B cell (primary cell): ENCODE measurements at regions not wholly inside any gene's neighbourhood (a gene's known extent, or its start where the extent isn't known, plus 50 kb on each side); places are given as distances from the start of the nearest gene placed in this dataset.

Experiments
- ATAC-seq: fragments of 200-7000 bp; cut with Tn5 transposase; one replicate; pipeline ENCODE4 v1.10.0; 2021; ENCODE audit warnings: low read depth, mild to moderate bottlenecking, moderate number of reproducible peaks, moderate library complexity
- CTCF ChIA-PET: fragments of 350-600 bp; sonication (Branson Sonifier 250); formaldehyde crosslinking; loops from one replicate; lab custom pipeline; 2021; ENCODE audit warnings: antibody characterized with exemption, inconsistent platforms; lab: Charles Lee
- POLR2A ChIA-PET: fragments of 350-600 bp; sonication (Branson Sonifier 250); formaldehyde crosslinking; loops from one replicate; lab custom pipeline; 2021; ENCODE audit warnings: antibody characterized with exemption; lab: Charles Lee
- DNase-seq: peaks from one replicate; pipeline ENCODE4 v3.0.0; 2013
- H2AFZ ChIP-seq: 2 replicates; pipeline ENCODE4 v1.6.1; 2012; ENCODE audit warnings: mild to moderate bottlenecking, low read depth, low read length; ENCODE audit not compliant: insufficient read depth, poor library complexity, severe bottlenecking
- H3K27ac ChIP-seq, 2 donors: 1 replicate in 1 of 2; 2 replicates in 1 of 2; pipeline ENCODE4 v1.5.1; 2012 to 2013; ENCODE audit warnings: low read length in 2 of 2, mild to moderate bottlenecking in 2 of 2, moderate library complexity in 1 of 2
- H3K27me3 ChIP-seq, 4 experiments: fragments of 200-600 bp in 1 of 4; sonication (generic) in 1 of 4; replicated peaks in 1 of 4; 1 replicate in 2 of 4; 2 replicates in 2 of 4; pipeline versions ENCODE4 v1.6.1 to v1.7.0; 2013 to 2016; ENCODE audit warnings: low read length in 3 of 4, mild to moderate bottlenecking in 2 of 4, mixed read lengths in 1 of 4, moderate library complexity in 1 of 4; ENCODE audit not compliant: insufficient read depth in 4 of 4, control insufficient read depth in 3 of 4; ENCODE audit errors: control extremely low read depth in 1 of 4
- H3K36me3 ChIP-seq, 2 experiments: replicated peaks in 1 of 2; 1 replicate in 1 of 2; 2 replicates in 1 of 2; pipeline versions ENCODE4 v1.6.1 to v1.7.1; 2013; ENCODE audit warnings: low read length in 1 of 2; ENCODE audit not compliant: insufficient read depth in 2 of 2, control insufficient read depth in 1 of 2; ENCODE audit errors: control extremely low read depth in 1 of 2, extremely low read depth in 1 of 2
- H3K4me1 ChIP-seq, 2 donors: fragments of 200-600 bp in 1 of 2; sonication (generic) in 1 of 2; 1 replicate in 1 of 2; 2 replicates in 1 of 2; pipeline versions ENCODE4 v1.5.1 to v1.6.1; 2013 to 2017; ENCODE audit warnings: low read length in 2 of 2; ENCODE audit not compliant: control insufficient read depth in 2 of 2, insufficient read depth in 2 of 2
- H3K4me2 ChIP-seq: replicated peaks from 2 replicates; pipeline ENCODE3; 2012; ENCODE audit warnings: mild to moderate bottlenecking, low read depth, low read length; ENCODE audit not compliant: poor library complexity, severe bottlenecking
- H3K4me3 ChIP-seq, 5 experiments: fragments of 200-600 bp in 1 of 5; sonication (generic) in 1 of 5; 1 replicate in 3 of 5; 2 replicates in 2 of 5; pipeline versions ENCODE4 v1.5.1 to v1.7.0; 2011 to 2016; ENCODE audit warnings: low read length in 4 of 5, mild to moderate bottlenecking in 4 of 5, low read depth in 2 of 5, control low read depth in 1 of 5, moderate library complexity in 1 of 5; ENCODE audit not compliant: insufficient read depth in 1 of 5; ENCODE audit errors: control extremely low read depth in 1 of 5, extremely low read depth in 1 of 5
- H3K79me2 ChIP-seq: fragments of 200-600 bp; sonication (generic); one replicate; pipeline ENCODE4 v1.6.0; 2016; ENCODE audit warnings: low read length; ENCODE audit not compliant: control insufficient read depth, insufficient read depth
- H3K9ac ChIP-seq: fragments of 200-600 bp; sonication (generic); 2 replicates; pipeline ENCODE4 v1.6.1; 2017; ENCODE audit warnings: mild to moderate bottlenecking, low read length, moderate library complexity
- H3K9me3 ChIP-seq, 3 donors: one replicate each; pipeline versions ENCODE4 v1.6.1 to v1.7.1; 2013; ENCODE audit warnings: low read length in 2 of 3; ENCODE audit not compliant: control insufficient read depth in 2 of 3, insufficient read depth in 1 of 3; ENCODE audit errors: control extremely low read depth in 1 of 3
- H4K20me1 ChIP-seq: 2 replicates; pipeline ENCODE4 v1.6.0; 2012; ENCODE audit warnings: mild to moderate bottlenecking, low read length; ENCODE audit not compliant: insufficient read depth, control insufficient read depth, poor library complexity, severe bottlenecking
- H3K27ac Mint-ChIP-seq: one replicate; pipeline ENCODE4 v1.8.0; 2021; ENCODE audit warnings: mixed read lengths
- H3K27me3 Mint-ChIP-seq: one replicate; pipeline ENCODE4 v1.8.0; 2021; ENCODE audit warnings: mixed read lengths
- H3K4me1 Mint-ChIP-seq: one replicate; pipeline ENCODE4 v1.8.0; 2021; ENCODE audit warnings: mixed read lengths
- H3K4me3 Mint-ChIP-seq: one replicate; pipeline ENCODE4 v1.8.0; 2021; ENCODE audit warnings: mixed read lengths
- H3K9me3 Mint-ChIP-seq: one replicate; pipeline ENCODE4 v1.8.0; 2022; ENCODE audit warnings: mixed read lengths; ENCODE audit not compliant: insufficient read depth
- CTCF ChIP-seq: fragments of 200-600 bp; IDR thresholded peaks from one replicate; pipeline ENCODE4 v1.8.0; 2022; ENCODE audit warnings: antibody characterized with exemption, mild to moderate bottlenecking
- EZH2 ChIP-seq: IDR thresholded peaks from 2 replicates; pipeline ENCODE4 v1.6.1; 2012; ENCODE audit warnings: borderline replicate concordance, low read depth, mild to moderate bottlenecking, moderate library complexity, low read length; ENCODE audit not compliant: insufficient read depth, poor library complexity, severe bottlenecking
- WGBS: methylation state at CpG from one replicate; pipeline ENCODE4 v1.1.5; 2013; ENCODE audit warnings: missing lambda C conversion rate; ENCODE audit not compliant: insufficient coverage; 5-methylcytosine and 5-hydroxymethylcytosine counted together
- intact Hi-C: fragments of 100-400 bp; cut with micrococcal nuclease; formaldehyde crosslinking; loops from one replicate; pipeline ENCODE4 v1.10.0; 2022

- Histone ChIP-seq H3K36me3 (no peaks in the 10 kb centered on the region), H3K4me3 (no peak overlapping the region), H3K4me2 (no peak overlapping the region), H3K27ac (no peak overlapping the region), H3K79me2 (no peaks in the 10 kb centered on the region), H4K20me1 (no peaks in the 10 kb centered on the region), H3K27me3 (no peaks in the 10 kb centered on the region), H3K9ac (no peak overlapping the region), H2AFZ (no peak overlapping the region), H3K9me3 (peaks cover 0 to 3% (median 2%) of the 10 kb centered on the region in 3 donors), H3K4me1 (no peaks in the 10 kb centered on the region)
- TF ChIP-seq EZH2 (no peak), CTCF (no peak)
- ATAC-seq (no peak), DNase-seq (no peak)
- H3K27me3 Mint-ChIP-seq = peaks cover 1% of the 10 kb centered on the region
- POLR2A ChIA-PET = no interaction called here
- H3K9me3 Mint-ChIP-seq = no peaks in the 10 kb centered on the region
- intact Hi-C loops = no loop called here
- CTCF ChIA-PET = no interaction called here
- no peak overlapping the region for H3K27ac Mint-ChIP-seq
- H3K4me3 Mint-ChIP-seq = no peak overlapping the region
- no CpG with 5 or more reads among the region's 5 CpGs for WGBS
- no peaks in the 10 kb centered on the region for H3K4me1 Mint-ChIP-seq
Measured at GRCh38 chr5:74095871-74096270, 469.9 kb downstream of the ARHGEF28 start.

GRCh38 chr5:74094782-74095108 is 468.7 kb downstream of the ARHGEF28 start:
- Histone ChIP-seq H3K79me2 (no peaks in the 10 kb centered on the region), H3K9ac (no peak overlapping the region), H3K4me1 (no peaks in the 10 kb centered on the region), H3K4me3 (no peak overlapping the region), H2AFZ (no peak overlapping the region), H3K27me3 (no peaks in the 10 kb centered on the region), H4K20me1 (no peaks in the 10 kb centered on the region), H3K4me2 (no peak overlapping the region), H3K36me3 (no peaks in the 10 kb centered on the region), H3K9me3 (peaks cover 0 to 3% (median 0%) of the 10 kb centered on the region in 3 donors), H3K27ac (no peak overlapping the region)
- Mint-ChIP-seq H3K4me1 (no peaks in the 10 kb centered on the region), H3K4me3 (no peak overlapping the region), H3K9me3 (no peaks in the 10 kb centered on the region), H3K27me3 (no peaks in the 10 kb centered on the region), H3K27ac (no peak overlapping the region)
- TF ChIP-seq EZH2 (no peak), CTCF (no peak)
- POLR2A ChIA-PET = no interaction called here
- DNase-seq = no peak
- intact Hi-C loops = no loop called here
- WGBS = 100% methylated on average over 1 of the region's 4 CpGs
- ATAC-seq = no peak
- CTCF ChIA-PET = no interaction called here
